ENCODE measurements at regions not wholly inside any gene's neighbourhood (a gene's known extent, or its start where the extent isn't known, plus 50 kb on each side); places are given as distances from the start of the nearest gene placed in this dataset.

DNA sequence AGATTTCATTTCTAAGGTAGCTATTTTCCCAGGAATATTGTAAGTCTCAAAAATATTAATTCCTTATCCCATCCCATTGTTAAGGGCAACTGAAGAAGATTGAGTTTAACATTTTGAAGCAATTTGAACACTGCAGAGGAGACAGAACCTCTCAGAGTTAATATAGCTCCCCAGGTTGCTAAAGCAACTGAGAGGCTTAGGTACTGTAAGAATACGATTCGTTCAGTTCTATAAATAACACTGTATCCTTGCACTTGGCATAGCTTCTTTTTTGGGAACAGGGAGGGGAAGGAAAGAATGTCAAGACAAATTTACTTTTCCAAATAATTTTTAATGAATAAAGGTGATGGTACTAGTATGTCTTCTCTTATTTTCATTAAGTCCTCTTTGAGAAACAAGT is 658.4 kb upstream of the CELF2 start:
- ChIA-PET CTCF (interaction anchor here in 1 of 2 donors (0.8 kb wide), 1 partner anchor 9 kb away, joined by 3 read pairs; no protein-coding TSS in a partner anchor), POLR2A (no interaction called here)
- WGBS (ENCODE audit: insufficient coverage) = no CpG with 5 or more reads among the region's 2 CpGs
- Histone ChIP-seq H3K4me3 (ENCODE audit: control insufficient read depth in 1 of 2, extremely low read depth in 1 of 2, low read length in 1 of 2) (no peak overlapping the region), H3K9me3 (no peaks in the 10 kb centered on the region), H3K27me3 (replicated peaks in 1 of 2; ENCODE audit: control insufficient read depth in 2 of 2, extremely low read depth in 1 of 2, insufficient read depth in 2 of 2, low read length in 1 of 2) (no peaks in the 10 kb centered on the region), H3K36me3 (ENCODE audit: control insufficient read depth in 2 of 2, extremely low read depth in 1 of 2, insufficient read depth in 1 of 2, low read length in 1 of 2) (no peaks in the 10 kb centered on the region), H3K4me1 (ENCODE audit: control insufficient read depth in 1 of 2, extremely low read depth in 1 of 2, insufficient read depth in 2 of 2, low read length in 2 of 2) (no peaks in the 10 kb centered on the region), H3K27ac (ENCODE audit: low read length) (no peak overlapping the region)
- ATAC-seq (replicated peaks in 1 of 4) (no peak), DNase-seq (no peak)
- H3K4me3 Mint-ChIP-seq = no peak overlapping the region
- H3K4me1 Mint-ChIP-seq = no peaks in the 10 kb centered on the region
- H3K9me3 Mint-ChIP-seq = peaks cover 0 to 5% (median 0%) of the 10 kb centered on the region in 3 donors
- peaks cover 5 to 25% of the 10 kb centered on the region in 2 donors for H3K27me3 Mint-ChIP-seq
- H3K36me3 Mint-ChIP-seq = no peaks in the 10 kb centered on the region
- no peak overlapping the region for H3K27ac Mint-ChIP-seq

DNA sequence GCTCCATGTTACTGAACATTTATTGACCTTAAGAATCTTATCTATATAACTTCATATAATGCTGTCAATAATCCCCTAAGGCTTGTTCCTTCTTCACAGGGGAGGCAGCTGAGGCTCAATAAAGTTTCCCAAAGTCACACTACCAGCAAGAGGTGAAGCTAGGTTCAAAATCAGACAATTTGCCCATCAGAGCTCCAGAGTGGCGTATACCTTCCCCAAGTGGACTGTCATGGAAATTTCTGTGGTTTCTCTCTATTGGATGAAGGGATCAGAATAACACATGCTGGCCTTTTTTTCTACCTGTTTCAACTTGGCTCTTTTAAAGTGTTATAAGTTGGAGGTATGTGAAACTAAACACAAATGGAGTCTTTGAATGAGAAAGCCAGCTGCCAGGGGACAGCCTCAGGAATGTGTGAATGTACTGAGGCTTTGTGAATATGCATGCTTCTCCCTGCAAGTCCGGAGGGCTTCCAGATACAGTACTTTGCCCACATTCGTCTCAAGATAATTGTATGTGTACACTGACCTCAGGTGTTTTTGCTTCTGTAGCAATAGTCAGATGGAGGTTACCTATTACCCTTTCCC is 656.3 kb upstream of the CELF2 start:
- no peak overlapping the region for H3K27ac ChIP-seq (ENCODE audit: low read length)
- Mint-ChIP-seq H3K27me3 (peaks cover 5 to 31% of the 10 kb centered on the region in 2 donors), H3K27ac (no peak overlapping the region), H3K9me3 (peaks cover 0 to 5% (median 0%) of the 10 kb centered on the region in 3 donors), H3K36me3 (no peaks in the 10 kb centered on the region), H3K4me3 (no peak overlapping the region), H3K4me1 (no peaks in the 10 kb centered on the region)
- H3K4me1 ChIP-seq (ENCODE audit: control insufficient read depth in 1 of 2, extremely low read depth in 1 of 2, insufficient read depth in 2 of 2, low read length in 2 of 2) = no peaks in the 10 kb centered on the region
- ATAC-seq (replicated peaks in 1 of 4) (no peak), DNase-seq (no peak)
- CTCF ChIA-PET = no interaction called here
- no peaks in the 10 kb centered on the region for H3K27me3 ChIP-seq (replicated peaks in 1 of 2; ENCODE audit: control insufficient read depth in 2 of 2, extremely low read depth in 1 of 2, insufficient read depth in 2 of 2, low read length in 1 of 2)
- 100% methylated on average over 1 of the region's 3 CpGs for WGBS (ENCODE audit: insufficient coverage)
- POLR2A ChIA-PET = interaction anchor here in 1 of 2 donors (0.6 kb wide), 1 partner anchor 68 kb away, joined by 3 read pairs; no protein-coding TSS in a partner anchor
- no peak overlapping the region for H3K4me3 ChIP-seq (ENCODE audit: control insufficient read depth in 1 of 2, extremely low read depth in 1 of 2, low read length in 1 of 2)
- no peaks in the 10 kb centered on the region for H3K36me3 ChIP-seq (ENCODE audit: control insufficient read depth in 2 of 2, extremely low read depth in 1 of 2, insufficient read depth in 1 of 2, low read length in 1 of 2)
- H3K9me3 ChIP-seq = no peaks in the 10 kb centered on the region

DNA sequence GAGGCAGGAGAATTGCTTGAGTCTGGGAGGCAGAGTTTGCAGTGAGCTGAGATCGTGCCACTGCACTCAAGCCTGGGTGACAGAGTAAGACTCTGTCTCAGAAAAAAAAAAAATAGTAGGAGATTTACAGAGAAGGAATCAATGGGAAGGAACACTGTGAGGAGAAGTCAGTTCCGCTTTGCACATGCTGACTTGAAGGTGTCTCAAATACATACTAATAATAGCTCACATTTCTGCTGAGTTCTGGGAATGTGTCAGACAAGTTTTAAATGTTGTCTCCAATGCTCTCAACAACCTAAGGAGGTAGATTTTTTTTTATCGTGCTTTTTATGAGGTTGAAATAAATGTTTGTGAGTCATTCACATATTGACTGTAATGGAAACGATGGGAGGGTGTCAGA is 654.9 kb upstream of the CELF2 start:
- no peak overlapping the region for H3K4me3 ChIP-seq (ENCODE audit: control insufficient read depth in 1 of 2, extremely low read depth in 1 of 2, low read length in 1 of 2)
- Mint-ChIP-seq H3K4me3 (no peak overlapping the region), H3K4me1 (no peaks in the 10 kb centered on the region), H3K27ac (no peak overlapping the region), H3K27me3 (peaks cover 10 to 35% of the 10 kb centered on the region in 2 donors), H3K9me3 (peaks cover 0 to 5% (median 0%) of the 10 kb centered on the region in 3 donors), H3K36me3 (no peaks in the 10 kb centered on the region)
- no peaks in the 10 kb centered on the region for H3K36me3 ChIP-seq (ENCODE audit: control insufficient read depth in 2 of 2, extremely low read depth in 1 of 2, insufficient read depth in 1 of 2, low read length in 1 of 2)
- H3K27ac ChIP-seq (ENCODE audit: low read length) = no peak overlapping the region
- no peaks in the 10 kb centered on the region for H3K4me1 ChIP-seq (ENCODE audit: control insufficient read depth in 1 of 2, extremely low read depth in 1 of 2, insufficient read depth in 2 of 2, low read length in 2 of 2)
- H3K9me3 ChIP-seq = no peaks in the 10 kb centered on the region
- ChIA-PET CTCF (no interaction called here), POLR2A (interaction anchor here (0.6 to 0.7 kb wide), 2 partner anchors 132 to 741 kb away, joined by 3 read pairs; no protein-coding TSS in a partner anchor)
- WGBS (ENCODE audit: insufficient coverage) = 67% methylated on average over 3 of the region's 4 CpGs
- DNase-seq (no peak), ATAC-seq (replicated peaks in 1 of 4) (no peak)
- H3K27me3 ChIP-seq (replicated peaks in 1 of 2; ENCODE audit: control insufficient read depth in 2 of 2, extremely low read depth in 1 of 2, insufficient read depth in 2 of 2, low read length in 1 of 2) = peaks cover 0 to 7% of the 10 kb centered on the region in 2 experiments

DNA sequence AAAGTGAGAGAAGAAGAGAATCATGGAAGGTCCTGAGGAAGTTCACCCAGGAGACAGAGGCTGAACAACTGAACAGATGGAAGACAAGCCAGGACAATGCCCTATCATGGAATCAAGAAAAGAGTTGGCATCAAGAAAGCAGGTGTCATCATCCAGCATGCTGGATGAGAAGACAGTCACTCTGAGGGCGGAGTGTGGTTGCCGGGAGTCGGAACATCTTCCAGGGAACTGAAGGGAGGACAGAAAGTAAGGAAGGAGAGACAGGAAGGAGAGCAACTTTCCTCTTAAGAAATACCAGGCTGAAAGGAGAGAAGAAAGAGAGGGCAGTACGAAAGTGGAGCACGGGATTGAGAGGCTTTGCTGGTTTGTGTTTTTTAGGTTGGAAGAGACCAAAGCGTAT is 654.5 kb upstream of the CELF2 start:
- peaks cover 10 to 35% of the 10 kb centered on the region in 2 donors for H3K27me3 Mint-ChIP-seq
- no peaks in the 10 kb centered on the region for H3K4me1 Mint-ChIP-seq
- no peaks in the 10 kb centered on the region for H3K9me3 ChIP-seq
- POLR2A ChIA-PET = no interaction called here
- no peak overlapping the region for H3K27ac Mint-ChIP-seq
- DNase-seq (no peak), ATAC-seq (replicated peaks in 1 of 4) (no peak)
- H3K27me3 ChIP-seq (replicated peaks in 1 of 2; ENCODE audit: control insufficient read depth in 2 of 2, extremely low read depth in 1 of 2, insufficient read depth in 2 of 2, low read length in 1 of 2) = peaks cover 0 to 7% of the 10 kb centered on the region in 2 experiments
- H3K4me1 ChIP-seq (ENCODE audit: control insufficient read depth in 1 of 2, extremely low read depth in 1 of 2, insufficient read depth in 2 of 2, low read length in 2 of 2) = no peaks in the 10 kb centered on the region
- no peak overlapping the region for H3K27ac ChIP-seq (ENCODE audit: low read length)
- no peaks in the 10 kb centered on the region for H3K36me3 ChIP-seq (ENCODE audit: control insufficient read depth in 2 of 2, extremely low read depth in 1 of 2, insufficient read depth in 1 of 2, low read length in 1 of 2)
- H3K4me3 ChIP-seq (ENCODE audit: control insufficient read depth in 1 of 2, extremely low read depth in 1 of 2, low read length in 1 of 2) = no peak overlapping the region
- H3K36me3 Mint-ChIP-seq = no peaks in the 10 kb centered on the region
- CTCF ChIA-PET = no interaction called here
- H3K4me3 Mint-ChIP-seq = no peak overlapping the region
- 90% methylated on average over 3 of the region's 6 CpGs for WGBS (ENCODE audit: insufficient coverage)
- H3K9me3 Mint-ChIP-seq = peaks cover 0 to 5% (median 0%) of the 10 kb centered on the region in 3 donors

DNA sequence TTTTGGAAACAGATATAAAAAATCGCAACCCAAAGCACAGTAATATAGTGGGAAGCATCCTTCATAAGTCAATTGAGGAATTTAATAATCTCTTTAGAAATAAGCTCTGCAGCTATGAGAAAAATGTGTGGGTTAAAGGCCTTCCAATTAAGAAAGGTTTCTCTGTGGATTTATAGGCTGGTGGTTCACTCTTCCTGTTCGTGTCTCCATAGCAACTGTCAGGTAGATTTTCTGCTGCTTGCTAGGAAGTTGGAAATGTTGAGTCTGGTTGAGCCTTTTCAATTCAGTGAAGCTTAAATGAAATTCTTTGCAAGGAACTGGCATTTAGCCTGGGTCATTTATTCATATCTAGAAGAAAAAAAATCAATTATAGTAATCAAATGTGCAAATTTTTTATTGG is 652.8 kb upstream of the CELF2 start:
- no CpG with 5 or more reads among the region's 2 CpGs for WGBS (ENCODE audit: insufficient coverage)
- H3K4me1 ChIP-seq (ENCODE audit: control insufficient read depth in 1 of 2, extremely low read depth in 1 of 2, insufficient read depth in 2 of 2, low read length in 2 of 2) = no peaks in the 10 kb centered on the region
- Mint-ChIP-seq H3K4me1 (no peaks in the 10 kb centered on the region), H3K27ac (no peak overlapping the region), H3K27me3 (peaks cover 10 to 40% of the 10 kb centered on the region in 2 donors), H3K4me3 (no peak overlapping the region), H3K36me3 (no peaks in the 10 kb centered on the region), H3K9me3 (no peaks in the 10 kb centered on the region)
- no peaks in the 10 kb centered on the region for H3K9me3 ChIP-seq
- H3K27ac ChIP-seq (ENCODE audit: low read length) = no peak overlapping the region
- DNase-seq (no peak), ATAC-seq (replicated peaks in 1 of 4) (no peak)
- POLR2A ChIA-PET = interaction anchor here in 1 of 2 donors (0.6 kb wide), 1 partner anchor 492 kb away, joined by 7 read pairs; no protein-coding TSS in a partner anchor
- CTCF ChIA-PET = no interaction called here
- no peak overlapping the region for H3K4me3 ChIP-seq (ENCODE audit: control insufficient read depth in 1 of 2, extremely low read depth in 1 of 2, low read length in 1 of 2)
- H3K36me3 ChIP-seq (ENCODE audit: control insufficient read depth in 2 of 2, extremely low read depth in 1 of 2, insufficient read depth in 1 of 2, low read length in 1 of 2) = no peaks in the 10 kb centered on the region
- peaks cover 0 to 7% of the 10 kb centered on the region in 2 experiments for H3K27me3 ChIP-seq (replicated peaks in 1 of 2; ENCODE audit: control insufficient read depth in 2 of 2, extremely low read depth in 1 of 2, insufficient read depth in 2 of 2, low read length in 1 of 2)

DNA sequence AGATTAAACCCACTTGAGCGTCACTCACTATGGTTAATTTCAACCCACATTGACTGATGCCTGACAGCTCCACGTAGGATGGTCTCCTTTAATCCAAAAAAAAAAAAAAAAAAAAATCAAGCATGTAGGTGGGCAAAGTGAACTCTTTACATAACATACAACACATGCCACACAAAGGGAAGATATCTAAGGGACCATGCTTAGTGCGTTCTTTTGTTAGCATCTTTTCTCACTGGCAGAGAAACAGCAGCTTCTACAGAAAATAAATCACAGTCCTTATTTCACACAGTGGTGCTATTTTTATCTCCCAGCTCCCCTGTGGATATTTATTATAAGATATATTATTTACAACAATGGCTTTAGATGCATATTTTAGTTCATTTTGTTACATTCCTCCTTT is 652.0 kb upstream of the CELF2 start:
- H3K27ac Mint-ChIP-seq = no peak overlapping the region
- ChIA-PET POLR2A (interaction anchor here in 1 of 2 donors (0.6 kb wide), 1 partner anchor 492 kb away, joined by 7 read pairs; no protein-coding TSS in a partner anchor), CTCF (no interaction called here)
- H3K4me3 ChIP-seq (ENCODE audit: control insufficient read depth in 1 of 2, extremely low read depth in 1 of 2, low read length in 1 of 2) = no peak overlapping the region
- DNase-seq (no peak), ATAC-seq (replicated peaks in 1 of 4) (no peak)
- no peaks in the 10 kb centered on the region for H3K4me1 ChIP-seq (ENCODE audit: control insufficient read depth in 1 of 2, extremely low read depth in 1 of 2, insufficient read depth in 2 of 2, low read length in 2 of 2)
- H3K27ac ChIP-seq (ENCODE audit: low read length) = no peak overlapping the region
- peaks cover 0 to 7% of the 10 kb centered on the region in 2 experiments for H3K27me3 ChIP-seq (replicated peaks in 1 of 2; ENCODE audit: control insufficient read depth in 2 of 2, extremely low read depth in 1 of 2, insufficient read depth in 2 of 2, low read length in 1 of 2)
- H3K4me1 Mint-ChIP-seq = no peaks in the 10 kb centered on the region
- H3K36me3 ChIP-seq (ENCODE audit: control insufficient read depth in 2 of 2, extremely low read depth in 1 of 2, insufficient read depth in 1 of 2, low read length in 1 of 2) = no peaks in the 10 kb centered on the region
- 71% methylated on average over 1 of the region's 3 CpGs for WGBS (ENCODE audit: insufficient coverage)
- no peaks in the 10 kb centered on the region for H3K36me3 Mint-ChIP-seq
- no peaks in the 10 kb centered on the region for H3K9me3 Mint-ChIP-seq
- no peaks in the 10 kb centered on the region for H3K9me3 ChIP-seq
- no peak overlapping the region for H3K4me3 Mint-ChIP-seq
- peaks cover 7 to 35% of the 10 kb centered on the region in 2 donors for H3K27me3 Mint-ChIP-seq
